H1 (cell line): ENCODE measurements at regions not wholly inside any gene's neighbourhood (a gene's known extent, or its start where the extent isn't known, plus 50 kb on each side); places are given as distances from the start of the nearest gene placed in this dataset.

Source experiments
- CTCF ChIA-PET: fragments of 300-600 bp; sonication (Branson Sonifier 250); formaldehyde crosslinking; loops from one replicate; lab custom pipeline; 2021; ENCODE audit not compliant: partially characterized antibody; lab: Charles Lee
- POLR2A ChIA-PET: fragments of 300-600 bp; sonication (Branson Sonifier 250); formaldehyde crosslinking; loops from one replicate; lab custom pipeline; 2021; ENCODE audit warnings: inconsistent platforms; ENCODE audit not compliant: partially characterized antibody; lab: Charles Lee
- DNase-seq, 2 experiments: peaks; one replicate each; pipeline versions ENCODE4 v3.0.0 to v3.0.0-alpha.2; 2010 to 2022; ENCODE audit warnings: low spot score in 2 of 2, low read depth in 1 of 2, mixed read lengths in 1 of 2
- FAIRE-seq: peaks from 2 replicates; lab custom pipeline; 2011; peaks lifted over from hg19 to GRCh38; lab: Jason Lieb, UNC
- H2AFZ ChIP-seq: 2 replicates; pipeline ENCODE4 v1.8.1; 2012; ENCODE audit warnings: low read length, inconsistent platforms
- H2AK5ac ChIP-seq: 2 replicates; pipeline ENCODE4 v1.6.1; 2013; ENCODE audit warnings: low read depth, low read length
- H2BK120ac ChIP-seq: replicated peaks from 2 replicates; pipeline ENCODE3; 2013; ENCODE audit warnings: low read depth, low read length, inconsistent platforms
- H2BK12ac ChIP-seq: 2 replicates; pipeline ENCODE4 v1.6.1; 2013; ENCODE audit warnings: low read depth, low read length
- H2BK15ac ChIP-seq: 2 replicates; pipeline ENCODE4 v1.6.1; 2013; ENCODE audit warnings: low read length
- H2BK20ac ChIP-seq: 2 replicates; pipeline ENCODE4 v1.6.1; 2013; ENCODE audit warnings: low read length
- H2BK5ac ChIP-seq: 2 replicates; pipeline ENCODE4 v1.6.1; 2013; ENCODE audit warnings: low read depth, low read length
- H3K14ac ChIP-seq: 2 replicates; pipeline ENCODE4 v1.6.1; 2013; ENCODE audit warnings: inconsistent platforms; ENCODE audit not compliant: insufficient read length
- H3K18ac ChIP-seq: 2 replicates; pipeline ENCODE4 v1.6.1; 2013; ENCODE audit warnings: low read length; ENCODE audit errors: extremely low read depth
- H3K23ac ChIP-seq: 2 replicates; pipeline ENCODE4 v1.6.1; 2013; ENCODE audit warnings: inconsistent platforms; ENCODE audit not compliant: insufficient read length
- H3K23me2 ChIP-seq: 2 replicates; pipeline ENCODE4 v1.6.1; 2013; ENCODE audit warnings: low read depth, low read length
- H3K27ac ChIP-seq: 2 replicates; pipeline ENCODE4 v1.6.1; 2011; ENCODE audit warnings: low read depth, low read length, inconsistent platforms
- H3K27me3 ChIP-seq, 4 experiments: replicated peaks in 1 of 4; 1 replicate in 1 of 4; 2 replicates in 3 of 4; pipeline versions ENCODE4 v1.6.1 to v1.8.1; 2011 to 2013; ENCODE audit warnings: low read length in 3 of 4, mild to moderate bottlenecking in 3 of 4, inconsistent platforms in 2 of 4, mixed read lengths in 2 of 4, moderate library complexity in 1 of 4; ENCODE audit not compliant: control insufficient read depth in 3 of 4, insufficient read depth in 3 of 4; ENCODE audit errors: extremely low read depth in 1 of 4
- H3K36me3 ChIP-seq, 4 experiments: 2 replicates each; pipeline versions ENCODE4 v1.6.1 to v1.8.1; 2011 to 2013; ENCODE audit warnings: mild to moderate bottlenecking in 4 of 4, low read length in 3 of 4, moderate library complexity in 2 of 4, control low read depth in 1 of 4, inconsistent platforms in 1 of 4; ENCODE audit not compliant: insufficient read depth in 4 of 4, control insufficient read depth in 2 of 4
- H3K4ac ChIP-seq: replicated peaks from 2 replicates; pipeline ENCODE3; 2013; ENCODE audit warnings: low read length, low read depth, mixed read lengths, inconsistent platforms; ENCODE audit not compliant: insufficient read length
- H3K4me1 ChIP-seq, 4 experiments: replicated peaks in 1 of 4; 1 replicate in 1 of 4; 2 replicates in 3 of 4; pipeline versions ENCODE4 v1.6.1 to v1.8.1; 2011 to 2013; ENCODE audit warnings: low read length in 3 of 4, inconsistent platforms in 2 of 4, mixed read lengths in 1 of 4; ENCODE audit not compliant: insufficient read depth in 4 of 4, control insufficient read depth in 3 of 4
- H3K4me2 ChIP-seq, 2 experiments: 2 replicates each; pipeline versions ENCODE4 v1.6.1 to v1.8.1; 2011 to 2013; ENCODE audit warnings: low read depth in 2 of 2, low read length in 2 of 2, control low read depth in 1 of 2, inconsistent platforms in 1 of 2, mild to moderate bottlenecking in 1 of 2; ENCODE audit not compliant: insufficient read depth in 1 of 2
- H3K4me3 ChIP-seq, 4 experiments: fragments of 200-600, 300-600 bp in 1 of 4; sonication (generic), shearing (Covaris generic), sonication (Bioruptor Twin) in 1 of 4; 2 replicates each; pipeline versions ENCODE4 v1.5.1 to v1.8.1; 2011 to 2016; ENCODE audit warnings: low read length in 4 of 4, low read depth in 3 of 4, control low read depth in 2 of 4, inconsistent platforms in 2 of 4, mild to moderate bottlenecking in 2 of 4, mixed read lengths in 1 of 4, moderate library complexity in 1 of 4; ENCODE audit not compliant: insufficient read depth in 2 of 4; ENCODE audit errors: extremely low read depth in 1 of 4
- H3K56ac ChIP-seq: replicated peaks from 2 replicates; pipeline ENCODE3; 2013; ENCODE audit warnings: low read depth, mild to moderate bottlenecking, mixed read lengths, low read length, inconsistent platforms; ENCODE audit not compliant: insufficient read length
- H3K79me1 ChIP-seq: 2 replicates; pipeline ENCODE4 v1.6.1; 2013; ENCODE audit warnings: low read depth, low read length, control low read depth
- H3K79me2 ChIP-seq, 2 experiments: 2 replicates each; pipeline versions ENCODE4 v1.6.1 to v1.8.1; 2012 to 2013; ENCODE audit warnings: low read length in 2 of 2, mild to moderate bottlenecking in 2 of 2, inconsistent platforms in 1 of 2; ENCODE audit not compliant: insufficient read depth in 2 of 2, control insufficient read depth in 1 of 2
- H3K9ac ChIP-seq, 4 experiments: replicated peaks in 1 of 4; 1 replicate in 1 of 4; 2 replicates in 3 of 4; pipeline versions ENCODE4 v1.6.1 to v1.8.1; 2011 to 2013; ENCODE audit warnings: low read depth in 3 of 4, low read length in 3 of 4, control low read depth in 2 of 4, mild to moderate bottlenecking in 2 of 4, moderate library complexity in 2 of 4, inconsistent platforms in 1 of 4; ENCODE audit errors: extremely low read depth in 1 of 4
- H3K9me3 ChIP-seq, 2 experiments: 2 replicates each; pipeline versions ENCODE4 v1.6.1 to v1.8.1; 2012 to 2013; ENCODE audit warnings: mild to moderate bottlenecking in 2 of 2, moderate library complexity in 2 of 2, control low read depth in 1 of 2, inconsistent platforms in 1 of 2, low read depth in 1 of 2, low read length in 1 of 2, mixed read lengths in 1 of 2; ENCODE audit not compliant: insufficient read depth in 2 of 2
- H4K20me1 ChIP-seq, 2 experiments: replicated peaks in 1 of 2; 2 replicates each; pipeline versions ENCODE3 to v1.8.1; 2011 to 2013; ENCODE audit warnings: inconsistent platforms in 2 of 2, low read length in 2 of 2, mild to moderate bottlenecking in 1 of 2; ENCODE audit not compliant: insufficient read depth in 2 of 2, control insufficient read depth in 1 of 2
- H4K5ac ChIP-seq: 2 replicates; pipeline ENCODE4 v1.6.1; 2013; ENCODE audit warnings: low read length, low read depth, mixed read lengths, inconsistent platforms; ENCODE audit not compliant: insufficient read length
- H4K8ac ChIP-seq: 2 replicates; pipeline ENCODE4 v1.8.0; 2013; ENCODE audit warnings: mild to moderate bottlenecking, moderate library complexity, low read length, inconsistent platforms; ENCODE audit not compliant: insufficient read depth; ENCODE audit errors: extremely low read depth
- H4K91ac ChIP-seq: replicated peaks from 2 replicates; pipeline ENCODE3; 2013; ENCODE audit warnings: low read length, mixed read lengths, inconsistent platforms; ENCODE audit not compliant: insufficient read length
- GABPA ChIP-seq: IDR thresholded peaks from 2 replicates; pipeline ENCODE4 v1.6.1; 2011; ENCODE audit warnings: mild to moderate bottlenecking, low read length, moderate library complexity, borderline replicate concordance; ENCODE audit not compliant: insufficient read depth
- KDM5A ChIP-seq: fragments of 200-600 bp; IDR thresholded peaks from 2 replicates; pipeline ENCODE4 v1.7.1; 2012; ENCODE audit warnings: mild to moderate bottlenecking, low read length, inconsistent platforms, mixed read lengths
- SRF ChIP-seq: IDR thresholded peaks from 2 replicates; pipeline ENCODE4 v1.6.1; 2011; ENCODE audit warnings: mild to moderate bottlenecking, low read depth, low read length, moderate library complexity
- TBP ChIP-seq: IDR thresholded peaks from 2 replicates; pipeline ENCODE4 v1.6.1; 2011; ENCODE audit warnings: low read depth, low read length, improper control_type of control experiment
- WGBS, 2 experiments: shearing (Covaris generic) in 1 of 2; methylation state at CpG; one replicate each; pipeline versions ENCODE4 v1.1.6 to v1.1.7; 2013 to 2015; ENCODE audit warnings: low lambda C conversion rate in 2 of 2, mixed read lengths in 2 of 2, inconsistent platforms in 1 of 2, low coverage in 1 of 2, missing lambda C conversion rate in 1 of 2; ENCODE audit not compliant: insufficient replicate concordance in 2 of 2, insufficient coverage in 1 of 2, insufficient read length in 1 of 2; ENCODE audit errors: extremely low coverage in 1 of 2, missing lambda C conversion rate in 1 of 2; 5-methylcytosine and 5-hydroxymethylcytosine counted together

DNA sequence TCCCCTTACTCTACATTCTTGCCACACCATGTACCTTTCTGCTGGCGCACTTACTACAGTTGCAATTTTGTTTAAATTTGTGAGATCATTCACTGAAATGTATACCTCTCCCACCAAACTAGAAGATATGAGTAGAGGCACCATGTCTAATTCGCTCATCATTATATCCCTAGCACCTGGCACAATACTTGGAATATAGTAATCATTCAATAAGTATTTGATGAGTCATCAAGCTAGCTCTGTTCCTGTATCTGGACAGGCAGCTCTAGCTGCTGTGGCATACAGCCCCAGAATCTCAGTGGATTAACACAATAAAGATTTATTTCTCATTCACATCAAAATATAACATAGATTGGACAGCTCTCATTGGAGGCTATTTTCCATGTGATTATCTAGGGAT, 245.9 kb downstream of the IDS start:
- H3K79me2 ChIP-seq, result no peaks in the 10 kb centered on the region
- H2BK15ac ChIP-seq, result no peak overlapping the region
- H2BK5ac ChIP-seq, result no peak overlapping the region
- H2BK12ac ChIP-seq, result no peak overlapping the region
- TF ChIP-seq SRF, result no peak
- TF ChIP-seq GABPA, result no peak
- TF ChIP-seq TBP, result no peak
- TF ChIP-seq KDM5A, result no peak
- no peak overlapping the region for H3K18ac ChIP-seq
- FAIRE-seq (no peak), DNase-seq (no peak)
- no peak overlapping the region for H3K4ac ChIP-seq
- H3K27me3 ChIP-seq, result no peaks in the 10 kb centered on the region
- H3K4me3 ChIP-seq, result no peak overlapping the region
- H4K8ac ChIP-seq, result no peak overlapping the region
- H3K9me3 ChIP-seq, result no peaks in the 10 kb centered on the region
- no peak overlapping the region for H2AFZ ChIP-seq
- WGBS, 2 experiments, result 77% methylated on average over 2 of the region's 2 CpGs; no CpG with 5 or more reads in 1 of the 2 experiments
- no peaks in the 10 kb centered on the region for H3K36me3 ChIP-seq
- no peak overlapping the region for H3K4me2 ChIP-seq
- CTCF ChIA-PET, result no interaction called here
- no peaks in the 10 kb centered on the region for H4K20me1 ChIP-seq
- no peaks in the 10 kb centered on the region for H3K23me2 ChIP-seq
- no peak overlapping the region for H4K5ac ChIP-seq
- no peak overlapping the region for H3K23ac ChIP-seq
- H3K9ac ChIP-seq, result no peak overlapping the region
- no peak overlapping the region for H2BK120ac ChIP-seq
- H3K56ac ChIP-seq, result no peak overlapping the region
- POLR2A ChIA-PET, result no interaction called here
- no peak overlapping the region for H3K27ac ChIP-seq
- H2AK5ac ChIP-seq, result no peak overlapping the region
- H4K91ac ChIP-seq, result no peak overlapping the region
- H2BK20ac ChIP-seq, result no peak overlapping the region
- H3K14ac ChIP-seq, result no peak overlapping the region
- H3K79me1 ChIP-seq, result no peaks in the 10 kb centered on the region
- H3K4me1 ChIP-seq, result no peaks in the 10 kb centered on the region
